VCaP (cell line): ENCODE measurements at regions not wholly inside any gene's neighbourhood (a gene's known extent, or its start where the extent isn't known, plus 50 kb on each side); places are given as distances from the start of the nearest gene placed in this dataset.

ENCODE experiments used
- H3K27ac ChIP-seq: fragments of 450-650 bp; 2 replicates; pipeline ENCODE4 v1.5.1; 2017
- TF ChIP-seq, protein P1 (sequence below): fragments of 450-650 bp; conservative IDR thresholded peaks from 2 replicates; pipeline ENCODE4 v1.5.1; 2017; ENCODE audit warnings: mild to moderate bottlenecking, moderate library complexity

DNA sequence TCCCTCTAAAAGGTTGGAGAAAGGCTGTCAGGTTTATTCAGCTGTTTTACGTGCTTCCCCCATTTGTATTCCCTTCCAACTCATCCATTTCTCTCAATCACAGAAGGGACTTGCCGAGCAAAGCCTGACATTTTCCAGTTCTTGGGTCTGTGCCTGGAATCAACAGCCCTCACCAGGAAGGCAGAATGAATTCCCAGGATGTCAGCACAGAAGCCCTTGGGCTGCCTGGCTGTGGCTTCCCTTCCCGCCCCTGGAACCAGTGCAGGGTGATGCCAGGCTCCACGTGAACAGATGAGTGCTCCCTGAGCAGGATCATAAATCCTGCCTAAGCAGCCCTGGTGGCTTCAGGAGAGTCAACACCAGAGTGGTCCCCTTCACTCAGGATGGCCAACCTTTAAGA, 86.1 kb upstream of the CD83 start:
- H3K27ac ChIP-seq: no peak overlapping the region
- TF ChIP-seq, protein P1, sequence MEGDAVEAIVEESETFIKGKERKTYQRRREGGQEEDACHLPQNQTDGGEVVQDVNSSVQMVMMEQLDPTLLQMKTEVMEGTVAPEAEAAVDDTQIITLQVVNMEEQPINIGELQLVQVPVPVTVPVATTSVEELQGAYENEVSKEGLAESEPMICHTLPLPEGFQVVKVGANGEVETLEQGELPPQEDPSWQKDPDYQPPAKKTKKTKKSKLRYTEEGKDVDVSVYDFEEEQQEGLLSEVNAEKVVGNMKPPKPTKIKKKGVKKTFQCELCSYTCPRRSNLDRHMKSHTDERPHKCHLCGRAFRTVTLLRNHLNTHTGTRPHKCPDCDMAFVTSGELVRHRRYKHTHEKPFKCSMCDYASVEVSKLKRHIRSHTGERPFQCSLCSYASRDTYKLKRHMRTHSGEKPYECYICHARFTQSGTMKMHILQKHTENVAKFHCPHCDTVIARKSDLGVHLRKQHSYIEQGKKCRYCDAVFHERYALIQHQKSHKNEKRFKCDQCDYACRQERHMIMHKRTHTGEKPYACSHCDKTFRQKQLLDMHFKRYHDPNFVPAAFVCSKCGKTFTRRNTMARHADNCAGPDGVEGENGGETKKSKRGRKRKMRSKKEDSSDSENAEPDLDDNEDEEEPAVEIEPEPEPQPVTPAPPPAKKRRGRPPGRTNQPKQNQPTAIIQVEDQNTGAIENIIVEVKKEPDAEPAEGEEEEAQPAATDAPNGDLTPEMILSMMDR: no peak

GRCh38 chr6:14035071-14035847, 82.3 kb upstream of the CD83 start:
- no peak overlapping the region for H3K27ac ChIP-seq
- TF ChIP-seq, protein P1: no peak

DNA sequence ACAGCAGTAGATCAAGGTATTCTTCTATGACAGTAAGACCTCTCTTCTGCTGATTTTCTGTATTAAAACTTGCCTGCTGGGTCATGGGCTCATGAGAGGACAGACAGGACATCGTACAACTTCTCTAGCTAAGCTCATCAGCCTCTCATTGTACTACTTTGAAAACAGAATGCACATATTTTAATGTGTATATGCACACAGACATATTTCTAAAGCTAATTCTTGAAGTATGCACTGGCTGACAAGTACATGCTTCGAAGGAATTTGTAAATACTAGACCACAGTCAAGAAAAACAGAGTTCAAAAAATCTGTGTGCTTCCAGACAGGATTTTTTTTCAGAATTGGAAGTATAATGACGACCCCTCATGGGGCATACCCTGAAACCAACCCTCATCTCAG, 81.7 kb upstream of the CD83 start:
- TF ChIP-seq, protein P1: no peak

DNA sequence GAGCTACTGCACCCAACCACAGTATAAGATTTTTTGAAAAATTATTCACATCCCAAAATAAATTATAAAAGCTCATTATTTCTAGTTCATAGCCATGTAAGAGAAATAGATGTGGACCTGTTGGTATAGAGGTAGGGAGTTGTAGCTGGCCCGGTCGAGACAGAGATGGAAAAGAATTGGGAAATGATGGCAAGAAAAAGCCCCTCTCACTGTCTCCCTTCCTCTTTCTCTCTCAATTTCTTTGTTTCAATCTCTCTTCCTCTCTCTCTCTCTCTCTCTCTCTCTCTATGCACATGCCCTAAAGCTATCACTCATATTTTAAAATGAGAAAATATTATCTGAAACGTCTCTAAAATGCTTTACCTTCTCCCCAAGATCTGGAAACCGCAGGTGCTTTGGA, 80.7 kb upstream of the CD83 start:
- TF ChIP-seq, protein P1: no peak
- H3K27ac ChIP-seq: no peak overlapping the region

More for the DNA sequence above, 81.7 kb upstream of the CD83 start:
- no peak overlapping the region for H3K27ac ChIP-seq

GRCh38 chr6:14037402-14038277, 79.9 kb upstream of the CD83 start:
- H3K27ac ChIP-seq: no peak overlapping the region
- TF ChIP-seq, protein P1: no peak

DNA sequence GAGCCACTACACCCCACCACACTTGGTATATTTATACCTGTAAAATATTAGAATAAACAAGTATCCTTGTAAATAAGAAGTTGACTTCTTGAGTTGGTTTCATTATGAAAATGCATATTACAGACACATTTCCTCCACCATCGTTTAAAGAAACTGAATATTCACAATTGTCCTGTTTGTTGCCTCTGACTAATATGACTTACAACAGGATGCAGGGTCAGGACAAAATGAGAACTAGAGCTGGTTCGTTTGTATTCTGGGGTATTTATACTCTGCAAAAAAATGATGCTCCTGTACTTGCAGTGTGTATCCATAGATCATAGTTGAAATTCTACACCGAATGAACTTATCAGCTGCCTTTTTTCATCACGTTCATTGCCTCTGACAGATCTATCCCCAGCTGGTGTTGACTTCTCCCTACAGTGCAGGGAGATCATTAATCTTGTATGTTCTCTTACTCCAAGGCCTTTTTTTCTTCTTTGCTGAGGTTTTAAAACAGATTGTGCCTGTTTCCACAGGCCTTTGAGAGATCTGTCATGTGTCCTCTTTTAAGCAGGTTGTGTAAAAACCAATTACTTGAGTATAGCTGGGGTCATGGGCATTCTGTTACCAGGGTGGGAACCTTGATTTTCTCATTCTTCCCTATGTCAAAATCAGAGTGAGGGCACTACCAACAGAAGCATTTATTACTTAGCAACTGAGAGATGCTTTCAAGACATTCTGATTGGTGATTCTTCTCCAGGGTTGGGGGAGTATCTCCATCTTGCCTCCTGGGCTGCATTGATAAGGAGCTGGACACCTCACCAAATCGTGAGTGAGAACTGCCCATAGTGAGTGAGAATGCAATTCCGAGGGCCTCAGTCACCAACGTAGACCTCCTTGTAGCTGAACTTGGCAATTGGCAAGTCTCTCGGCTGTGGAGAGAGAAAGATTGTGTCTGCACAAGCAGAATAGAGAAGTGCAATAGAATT, 78.8 kb upstream of the CD83 start:
- H3K27ac ChIP-seq: no peak overlapping the region
- TF ChIP-seq, protein P1: no peak
